Adrenal gland (tissue), 5 donors: ENCODE measurements at regions not wholly inside any gene's neighbourhood (a gene's known extent, or its start where the extent isn't known, plus 50 kb on each side); places are given as distances from the start of the nearest gene placed in this dataset.

Experiments
- CTCF ChIP-seq, 6 experiments: fragments of 450-650 bp in 4 of 6; fragments of 200-600 bp in 2 of 6; sonication (generic) in 1 of 6; IDR thresholded peaks; 1 replicate in 5 of 6; 2 replicates in 1 of 6; pipeline versions ENCODE4 v1.5.1 to v1.8.0; 2016 to 2021; ENCODE audit warnings: antibody characterized with exemption in 6 of 6, mild to moderate bottlenecking in 2 of 6, moderate library complexity in 1 of 6
- POLR2A ChIP-seq, 2 donors: fragments of 450-650 bp; IDR thresholded peaks; one replicate each; pipeline ENCODE4 v1.6.1; 2017; ENCODE audit warnings: antibody characterized with exemption in 2 of 2, mild to moderate bottlenecking in 2 of 2, moderate library complexity in 1 of 2
- donor health status: DM: no; HTN: no; CAD: no.

GRCh38 chr20:41861772-41862422 lies 243.7 kb upstream of the CHD6 start:
- TF ChIP-seq POLR2A (IDR thresholded peaks at IDR 0.05) (no peak), CTCF (IDR thresholded peaks at IDR 0.05) (no peak)
